Retinal pigment epithelial cell (primary cell): ENCODE measurements at regions not wholly inside any gene's neighbourhood (a gene's known extent, or its start where the extent isn't known, plus 50 kb on each side); places are given as distances from the start of the nearest gene placed in this dataset.
A peak's percentile ranks its signal among the peaks of the same experiment; 100 is the strongest.

Experiments
- DNase-seq: peaks from one replicate; pipeline ENCODE4 v3.0.0-alpha.2; 2010; ENCODE audit warnings: low read depth
- H3K4me3 ChIP-seq: 2 replicates; pipeline ENCODE4 v1.5.1; 2011; ENCODE audit warnings: mild to moderate bottlenecking, low read length, control low read depth, moderate library complexity
- CTCF ChIP-seq: conservative IDR thresholded peaks from 2 replicates; pipeline ENCODE4 v1.5.1; 2011; ENCODE audit warnings: low read depth, low read length, control low read depth, inconsistent platforms

GRCh38 chr1:88538222-88538899 is 145.7 kb upstream of the PKN2 start:
- H3K4me3 ChIP-seq, result no peak overlapping the region
- TF ChIP-seq CTCF, result no peak
- no peak for DNase-seq

GRCh38 chr1:88540255-88540654 is 143.8 kb upstream of the PKN2 start:
- no peak for TF ChIP-seq CTCF

GRCh38 chr1:88541596-88541995 is 142.5 kb upstream of the PKN2 start:
- H3K4me3 ChIP-seq, result no peak overlapping the region
- DNase-seq, result no peak
- TF ChIP-seq CTCF, result no peak

More at GRCh38 chr1:88540255-88540654, 143.8 kb upstream of the PKN2 start:
- H3K4me3 ChIP-seq, result no peak overlapping the region
- no peak for DNase-seq

- no peak overlapping the region for H3K4me3 ChIP-seq
- no peak for TF ChIP-seq CTCF
- DNase-seq, result no peak
Measured at GRCh38 chr1:88544195-88544594, 139.9 kb upstream of the PKN2 start.

- no peak overlapping the region for H3K4me3 ChIP-seq
- TF ChIP-seq CTCF, result peak; percentile 25
- DNase-seq, result no peak
Measured at GRCh38 chr1:88549536-88549935, 134.5 kb upstream of the PKN2 start.

- TF ChIP-seq CTCF, result no peak
- H3K4me3 ChIP-seq, result no peak overlapping the region
- no peak for DNase-seq
Measured at GRCh38 chr1:88552226-88552625, 131.8 kb upstream of the PKN2 start.

GRCh38 chr1:88557014-88557413 is 127.1 kb upstream of the PKN2 start:
- TF ChIP-seq CTCF, result no peak
- H3K4me3 ChIP-seq, result no peak overlapping the region
- DNase-seq, result no peak
